ENCODE measurements at regions not wholly inside any gene's neighbourhood (a gene's known extent, or its start where the extent isn't known, plus 50 kb on each side); places are given as distances from the start of the nearest gene placed in this dataset.

DNA sequence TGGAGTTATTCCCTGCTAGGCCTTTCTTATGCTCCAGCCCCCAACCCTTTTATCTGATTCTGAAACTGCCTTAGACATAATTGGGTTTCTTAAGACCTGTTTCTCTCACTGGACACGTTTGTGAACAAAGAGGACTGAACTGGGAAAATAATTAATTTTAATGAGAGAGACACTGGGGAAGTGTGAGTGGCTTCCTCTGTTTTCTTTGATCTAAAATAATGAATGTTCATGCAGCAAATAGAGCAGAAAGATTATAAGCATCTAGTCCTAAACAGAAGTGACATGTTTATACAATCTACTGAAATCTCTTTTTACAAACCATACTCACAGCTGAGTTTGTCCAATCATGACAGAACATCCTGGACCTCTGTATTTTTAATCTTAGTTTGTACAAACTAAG, 157.6 kb downstream of the SH3BGRL2 start:
- H4K91ac ChIP-seq (replicated peaks; ENCODE audit: insufficient read length, low read length), result no peak overlapping the region
- H3K79me1 ChIP-seq (ENCODE audit: low read depth, low read length), result no peaks in the 10 kb centered on the region
- no peaks in the 10 kb centered on the region for H3K4me1 ChIP-seq (replicated peaks in 1 of 4; ENCODE audit: control insufficient read depth in 3 of 4, insufficient read depth in 4 of 4, low read length in 3 of 4)
- WGBS, 2 experiments (ENCODE audit: extremely low coverage in 1 of 2, insufficient coverage in 1 of 2, insufficient read length in 1 of 2, insufficient replicate concordance in 2 of 2, low coverage in 1 of 2, low lambda C conversion rate in 2 of 2, missing lambda C conversion rate in 1 of 2), result 75% methylated on average over 1 of the region's 1 CpG; no CpG with 5 or more reads in 1 of the 2 experiments
- no peak overlapping the region for H3K9ac ChIP-seq (replicated peaks in 1 of 4; ENCODE audit: extremely low read depth in 1 of 4, low read depth in 3 of 4, low read length in 3 of 4)
- no peak overlapping the region for H4K8ac ChIP-seq (ENCODE audit: extremely low read depth, insufficient read depth, low read length)
- H4K5ac ChIP-seq (ENCODE audit: insufficient read length, low read depth, low read length), result no peak overlapping the region
- H3K56ac ChIP-seq (replicated peaks; ENCODE audit: insufficient read length, low read depth, low read length), result no peak overlapping the region
- ChIA-PET CTCF (ENCODE audit: partially characterized antibody) (interaction anchor here (1.3 to 3.0 kb wide), 5 partner anchors 10 to 80 kb away, joined by 3 to 12 read pairs (median 5); no protein-coding TSS in a partner anchor), POLR2A (ENCODE audit: partially characterized antibody) (no interaction called here)
- no peak overlapping the region for H2BK120ac ChIP-seq (replicated peaks; ENCODE audit: low read depth, low read length)
- H4K20me1 ChIP-seq (replicated peaks in 1 of 2; ENCODE audit: control insufficient read depth in 1 of 2, insufficient read depth in 2 of 2, low read length in 2 of 2), result no peaks in the 10 kb centered on the region
- H2AFZ ChIP-seq (ENCODE audit: low read length), result no peak overlapping the region
- H3K9me3 ChIP-seq (ENCODE audit: insufficient read depth in 2 of 2, low read depth in 1 of 2, low read length in 1 of 2), result no peaks in the 10 kb centered on the region
- no peaks in the 10 kb centered on the region for H3K79me2 ChIP-seq (ENCODE audit: control insufficient read depth in 1 of 2, insufficient read depth in 2 of 2, low read length in 2 of 2)
- H2BK20ac ChIP-seq (ENCODE audit: low read length), result no peak overlapping the region
- no peak overlapping the region for H2BK12ac ChIP-seq (ENCODE audit: low read depth, low read length)
- H2BK5ac ChIP-seq (ENCODE audit: low read depth, low read length), result no peak overlapping the region
- H3K23me2 ChIP-seq (ENCODE audit: low read depth, low read length), result no peaks in the 10 kb centered on the region
- no peak overlapping the region for H3K23ac ChIP-seq (ENCODE audit: insufficient read length)
- H3K36me3 ChIP-seq (ENCODE audit: control insufficient read depth in 2 of 4, insufficient read depth in 4 of 4, low read length in 3 of 4), result no peaks in the 10 kb centered on the region
- H2AK5ac ChIP-seq (ENCODE audit: low read depth, low read length), result no peak overlapping the region
- H3K27ac ChIP-seq (ENCODE audit: low read depth, low read length), result no peak overlapping the region
- no peak overlapping the region for H3K14ac ChIP-seq (ENCODE audit: insufficient read length)
- H3K18ac ChIP-seq (ENCODE audit: extremely low read depth, low read length), result no peak overlapping the region
- no peak overlapping the region for H3K4ac ChIP-seq (replicated peaks; ENCODE audit: insufficient read length, low read depth, low read length)
- DNase-seq (ENCODE audit: low read depth in 1 of 2, low spot score in 2 of 2) (no peak), FAIRE-seq (no peak)
- no peaks in the 10 kb centered on the region for H3K27me3 ChIP-seq (replicated peaks in 1 of 4; ENCODE audit: control insufficient read depth in 3 of 4, extremely low read depth in 1 of 4, insufficient read depth in 3 of 4, low read length in 3 of 4)
- no peak overlapping the region for H2BK15ac ChIP-seq (ENCODE audit: low read length)
- H3K4me2 ChIP-seq (ENCODE audit: insufficient read depth in 1 of 2, low read depth in 2 of 2, low read length in 2 of 2), result no peak overlapping the region
- H3K4me3 ChIP-seq (ENCODE audit: extremely low read depth in 1 of 4, insufficient read depth in 2 of 4, low read depth in 3 of 4, low read length in 4 of 4), result no peak overlapping the region
- TF ChIP-seq RAD21 (IDR thresholded peaks at IDR 0.05 in 1 of 2, conservative IDR thresholded peaks at IDR 0.05 in 1 of 2; ENCODE audit: low read depth in 2 of 2, low read length in 2 of 2) (no peak), BCL11A (IDR thresholded peaks at IDR 0.05; ENCODE audit: low read depth in 2 of 2, low read length in 2 of 2) (no peak), SRF (IDR thresholded peaks at IDR 0.05; ENCODE audit: low read depth, low read length) (no peak), BACH1 (IDR thresholded peaks at IDR 0.05; ENCODE audit: low read length) (no peak), TBP (IDR thresholded peaks at IDR 0.05; ENCODE audit: low read depth, low read length) (no peak), ATF2 (IDR thresholded peaks at IDR 0.05; ENCODE audit: low read length) (no peak), ASH2L (IDR thresholded peaks at IDR 0.05; ENCODE audit: low read length) (no peak), ZNF274 (IDR thresholded peaks at IDR 0.05; ENCODE audit: borderline replicate concordance, extremely low read depth, low read length) (no peak), RFX5 (IDR thresholded peaks at IDR 0.05; ENCODE audit: borderline replicate concordance, low read depth, low read length) (no peak), NANOG (IDR thresholded peaks at IDR 0.05; ENCODE audit: insufficient read depth, low read depth, low read length, poor library complexity, severe bottlenecking) (no peak), SP2 (IDR thresholded peaks at IDR 0.05; ENCODE audit: low read length) (no peak), FOSL1 (IDR thresholded peaks at IDR 0.05; ENCODE audit: insufficient read depth, low read depth, low read length) (no peak)
- TF ChIP-seq, protein P1, sequence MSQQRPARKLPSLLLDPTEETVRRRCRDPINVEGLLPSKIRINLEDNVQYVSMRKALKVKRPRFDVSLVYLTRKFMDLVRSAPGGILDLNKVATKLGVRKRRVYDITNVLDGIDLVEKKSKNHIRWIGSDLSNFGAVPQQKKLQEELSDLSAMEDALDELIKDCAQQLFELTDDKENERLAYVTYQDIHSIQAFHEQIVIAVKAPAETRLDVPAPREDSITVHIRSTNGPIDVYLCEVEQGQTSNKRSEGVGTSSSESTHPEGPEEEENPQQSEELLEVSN (IDR thresholded peaks at IDR 0.05), result no peak

Measured in H1 (cell line).